ENCODE measurements at regions not wholly inside any gene's neighbourhood (a gene's known extent, or its start where the extent isn't known, plus 50 kb on each side); places are given as distances from the start of the nearest gene placed in this dataset.

- TF ChIP-seq TCF7L2 (IDR thresholded peaks at IDR 0.05; ENCODE audit: borderline replicate concordance, extremely low read depth, insufficient read depth, insufficient read length) (no peak), CTCF (IDR thresholded peaks at IDR 0.05 in 2 of 3, conservative IDR thresholded peaks at IDR 0.05 in 1 of 3; ENCODE audit: borderline replicate concordance in 1 of 3, insufficient read depth in 1 of 3, low read depth in 2 of 3, low read length in 2 of 3) (peak in 2 of 3 experiments; percentile 37 to 48; a peak in 3 of 6 replicates), RAD21 (IDR thresholded peaks at IDR 0.05; ENCODE audit: low read depth) (peak; percentile 63)
- ChIA-PET CTCF (interaction anchor here (1.6 kb wide), 1 partner anchor 228 kb away, joined by 3 read pairs; no protein-coding TSS in a partner anchor), RAD21 (ENCODE audit: low non-redundant PET in 1 of 2, low total read pairs in 2 of 2, uncharacterized antibody in 2 of 2, unreplicated experiment in 2 of 2) (no interaction called here), POLR2A (no interaction called here)
- Histone ChIP-seq H3K9me2 (ENCODE audit: insufficient read depth) (no peaks in the 10 kb centered on the region), H3K27me3 (ENCODE audit: insufficient read depth, low read length) (no peaks in the 10 kb centered on the region), H3K79me2 (ENCODE audit: insufficient read depth, low read length) (no peaks in the 10 kb centered on the region), H2AFZ (ENCODE audit: low read depth, low read length, poor library complexity, severe bottlenecking) (no peak overlapping the region), H3K4me2 (ENCODE audit: low read length) (no peak overlapping the region), H3K9ac (ENCODE audit: low read length) (no peak overlapping the region), H3K4me3 (replicated peaks in 1 of 2; ENCODE audit: low read depth in 1 of 2, low read length in 2 of 2) (no peak overlapping the region), H3K4me1 (ENCODE audit: control insufficient read depth in 1 of 2, insufficient read depth in 2 of 2, low read length in 2 of 2) (no peaks in the 10 kb centered on the region), H3K27ac (ENCODE audit: low read depth, low read length) (no peak overlapping the region), H4K20me1 (ENCODE audit: insufficient read depth) (no peaks in the 10 kb centered on the region), H3K9me3 (ENCODE audit: control insufficient read depth in 1 of 2, insufficient read depth in 1 of 2, low read depth in 1 of 2, low read length in 2 of 2) (no peaks in the 10 kb centered on the region), H3K36me3 (ENCODE audit: control insufficient read depth in 1 of 2, insufficient read depth in 2 of 2, low read length in 2 of 2) (no peaks in the 10 kb centered on the region)
- no TSS peak for BruUV-seq (replicated peaks)
- intact Hi-C loops (cut with micrococcal nuclease), result loop anchor here (1.0 kb wide), 1 partner anchor 229 kb away; no protein-coding TSS in a partner anchor
- DNase-seq (ENCODE audit: low read depth, low spot score), result peak; percentile 16
- no peak for ATAC-seq
Measured at GRCh38 chrX:30504309-30504708, 73.3 kb downstream of the TASL start.

GRCh38 chrX:30495468-30495867 lies 82.1 kb downstream of the TASL start:
- ChIA-PET CTCF (no interaction called here), POLR2A (no interaction called here), RAD21 (ENCODE audit: low non-redundant PET in 1 of 2, low total read pairs in 2 of 2, uncharacterized antibody in 2 of 2, unreplicated experiment in 2 of 2) (no interaction called here)
- H4K20me1 ChIP-seq (ENCODE audit: insufficient read depth), result no peaks in the 10 kb centered on the region
- H3K9me3 ChIP-seq (ENCODE audit: control insufficient read depth in 1 of 2, insufficient read depth in 1 of 2, low read depth in 1 of 2, low read length in 2 of 2), result no peaks in the 10 kb centered on the region
- H3K4me2 ChIP-seq (ENCODE audit: low read length), result no peak overlapping the region
- TF ChIP-seq ELF1 (IDR thresholded peaks at IDR 0.05; ENCODE audit: borderline replicate concordance, low read depth), result no peak
- TF ChIP-seq SIN3A (IDR thresholded peaks at IDR 0.05; ENCODE audit: low read depth), result no peak
- no peak for TF ChIP-seq EZH2phosphoT487 (IDR thresholded peaks at IDR 0.05; ENCODE audit: borderline replicate concordance)
- TF ChIP-seq SRF (IDR thresholded peaks at IDR 0.05; ENCODE audit: low read depth), result no peak
- TF ChIP-seq POLR2AphosphoS5 (IDR thresholded peaks at IDR 0.05; ENCODE audit: low read depth, low read length), result no peak
- H2AFZ ChIP-seq (ENCODE audit: low read depth, low read length, poor library complexity, severe bottlenecking), result no peak overlapping the region
- H3K9ac ChIP-seq (ENCODE audit: low read length), result no peak overlapping the region
- no peaks in the 10 kb centered on the region for H3K27me3 ChIP-seq (ENCODE audit: insufficient read depth, low read length)
- no peak overlapping the region for H3K4me3 ChIP-seq (replicated peaks in 1 of 2; ENCODE audit: low read depth in 1 of 2, low read length in 2 of 2)
- no peaks in the 10 kb centered on the region for H3K36me3 ChIP-seq (ENCODE audit: control insufficient read depth in 1 of 2, insufficient read depth in 2 of 2, low read length in 2 of 2)
- H3K9me2 ChIP-seq (ENCODE audit: insufficient read depth), result no peaks in the 10 kb centered on the region
- H3K4me1 ChIP-seq (ENCODE audit: control insufficient read depth in 1 of 2, insufficient read depth in 2 of 2, low read length in 2 of 2), result no peaks in the 10 kb centered on the region
- H3K27ac ChIP-seq (ENCODE audit: low read depth, low read length), result no peak overlapping the region
- no peaks in the 10 kb centered on the region for H3K79me2 ChIP-seq (ENCODE audit: insufficient read depth, low read length)
- BruUV-seq (replicated peaks), result no TSS peak
- DNase-seq (ENCODE audit: low read depth, low spot score) (no peak), ATAC-seq (no peak)
- intact Hi-C loops (cut with micrococcal nuclease), result no loop called here
